ENCODE measurements at regions not wholly inside any gene's neighbourhood (a gene's known extent, or its start where the extent isn't known, plus 50 kb on each side); places are given as distances from the start of the nearest gene placed in this dataset.

- TF ChIP-seq EZH2 (IDR thresholded peaks at IDR 0.05; ENCODE audit: insufficient read depth, low read length), result no peak
- no peak for TF ChIP-seq CTCF (IDR thresholded peaks at IDR 0.05; ENCODE audit: insufficient read depth, low read depth, low read length)
Measured at GRCh38 chr5:154653418-154653763, 101.8 kb upstream of the LARP1 start.
